Keratinocyte (primary cell): ENCODE measurements at regions not wholly inside any gene's neighbourhood (a gene's known extent, or its start where the extent isn't known, plus 50 kb on each side); places are given as distances from the start of the nearest gene placed in this dataset.

Source experiments
- EZH2 ChIP-seq: IDR thresholded peaks from one replicate; pipeline ENCODE4 v1.6.1; 2012; ENCODE audit warnings: inconsistent platforms, mild to moderate bottlenecking, low read length, moderate library complexity
- TF ChIP-seq, protein P1 (sequence below), 3 experiments: IDR thresholded peaks in 1 of 3; conservative IDR thresholded peaks in 1 of 3; optimal IDR thresholded peaks in 1 of 3; 2 replicates in 2 of 3; 3 replicates in 1 of 3; pipeline versions ENCODE3 to v1.5.1; 2011; ENCODE audit warnings: low read length in 3 of 3, mild to moderate bottlenecking in 3 of 3, moderate library complexity in 2 of 3, control low read depth in 1 of 3, inconsistent platforms in 1 of 3; ENCODE audit not compliant: insufficient read depth in 2 of 3; ENCODE audit errors: extremely low read depth in 1 of 3

DNA sequence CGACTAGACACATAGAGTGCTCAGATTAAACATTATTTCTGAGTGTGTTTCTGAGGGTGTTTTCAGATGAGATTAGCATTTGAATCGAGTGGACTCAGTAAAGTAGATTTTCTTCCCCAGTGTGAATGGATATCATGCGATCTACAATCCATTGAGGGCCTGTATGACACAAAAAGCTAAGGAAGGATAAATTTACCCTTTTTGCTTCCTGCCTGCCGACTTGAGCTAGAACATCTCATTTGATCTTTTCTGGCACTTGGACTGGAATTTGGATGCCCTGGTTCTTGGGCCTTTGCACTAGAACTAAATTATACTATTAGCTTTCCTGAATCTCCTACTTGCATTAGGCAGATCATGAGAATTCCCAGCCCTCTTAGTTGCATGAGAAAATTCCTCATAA lies 675.8 kb downstream of the DOK5 start:
- TF ChIP-seq, protein P1, sequence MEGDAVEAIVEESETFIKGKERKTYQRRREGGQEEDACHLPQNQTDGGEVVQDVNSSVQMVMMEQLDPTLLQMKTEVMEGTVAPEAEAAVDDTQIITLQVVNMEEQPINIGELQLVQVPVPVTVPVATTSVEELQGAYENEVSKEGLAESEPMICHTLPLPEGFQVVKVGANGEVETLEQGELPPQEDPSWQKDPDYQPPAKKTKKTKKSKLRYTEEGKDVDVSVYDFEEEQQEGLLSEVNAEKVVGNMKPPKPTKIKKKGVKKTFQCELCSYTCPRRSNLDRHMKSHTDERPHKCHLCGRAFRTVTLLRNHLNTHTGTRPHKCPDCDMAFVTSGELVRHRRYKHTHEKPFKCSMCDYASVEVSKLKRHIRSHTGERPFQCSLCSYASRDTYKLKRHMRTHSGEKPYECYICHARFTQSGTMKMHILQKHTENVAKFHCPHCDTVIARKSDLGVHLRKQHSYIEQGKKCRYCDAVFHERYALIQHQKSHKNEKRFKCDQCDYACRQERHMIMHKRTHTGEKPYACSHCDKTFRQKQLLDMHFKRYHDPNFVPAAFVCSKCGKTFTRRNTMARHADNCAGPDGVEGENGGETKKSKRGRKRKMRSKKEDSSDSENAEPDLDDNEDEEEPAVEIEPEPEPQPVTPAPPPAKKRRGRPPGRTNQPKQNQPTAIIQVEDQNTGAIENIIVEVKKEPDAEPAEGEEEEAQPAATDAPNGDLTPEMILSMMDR (optimal IDR thresholded peaks at IDR 0.05 in 1 of 3, IDR thresholded peaks at IDR 0.05 in 1 of 3, conservative IDR thresholded peaks at IDR 0.05 in 1 of 3; ENCODE audit: extremely low read depth in 1 of 3, insufficient read depth in 2 of 3, low read length in 3 of 3) = no peak
- no peak for TF ChIP-seq EZH2
